ENCODE measurements at regions not wholly inside any gene's neighbourhood (a gene's known extent, or its start where the extent isn't known, plus 50 kb on each side); places are given as distances from the start of the nearest gene placed in this dataset.
"Not testable (repeated sequence)": the region's sequence is repeated elsewhere in the genome, so short reads cannot be mapped to it uniquely, and the experiment has no call there.

DNA sequence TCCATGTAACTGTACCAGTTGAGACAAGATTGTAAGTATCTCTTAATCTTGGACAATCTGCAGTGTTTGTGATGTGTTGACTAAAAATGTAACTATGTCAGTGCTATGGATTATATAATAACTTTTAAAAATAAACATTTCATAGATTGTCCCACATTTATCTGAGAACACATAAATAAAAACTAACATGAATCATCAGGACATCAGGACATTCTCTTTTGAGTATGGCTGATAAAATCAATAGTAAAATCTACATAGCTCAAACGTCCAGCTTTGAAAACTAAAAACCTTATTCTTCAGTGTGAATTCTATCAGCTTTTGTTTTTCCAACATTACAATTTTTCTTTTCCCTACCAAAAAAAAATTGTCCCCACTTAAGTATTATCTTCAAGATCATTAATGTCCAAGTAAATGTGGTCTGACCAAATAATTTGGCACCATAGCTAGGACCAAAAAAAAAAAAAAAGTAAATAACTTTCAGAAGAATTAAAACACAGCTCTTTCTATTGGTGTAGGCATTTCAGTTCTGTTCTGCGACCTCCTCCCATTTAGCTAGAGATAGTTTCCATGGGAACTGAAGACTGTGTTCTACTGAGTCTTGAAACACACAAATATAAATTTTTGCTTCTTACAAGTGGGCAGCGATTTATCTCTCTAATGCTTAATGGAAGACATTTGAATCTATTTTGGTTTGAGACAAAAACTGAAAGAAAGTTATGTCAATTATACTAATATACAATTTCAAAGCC lies 123.0 kb upstream of the SGCE start:
- DNase-seq: no peak
- no peak overlapping the region for H3K27ac Mint-ChIP-seq
- no peak for ATAC-seq (ENCODE audit: low read depth in 2 of 2)
- H3K36me3 Mint-ChIP-seq: no peaks in the 10 kb centered on the region
- H3K9me3 Mint-ChIP-seq: peaks cover 0 to 6% (median 4%) of the 10 kb centered on the region in 7 donors
- peaks cover 0 to 10% (median 0%) of the 10 kb centered on the region in 3 donors for H3K27me3 Mint-ChIP-seq
- H3K4me3 Mint-ChIP-seq: no peak overlapping the region
- H3K4me1 Mint-ChIP-seq: no peaks in the 10 kb centered on the region

DNA sequence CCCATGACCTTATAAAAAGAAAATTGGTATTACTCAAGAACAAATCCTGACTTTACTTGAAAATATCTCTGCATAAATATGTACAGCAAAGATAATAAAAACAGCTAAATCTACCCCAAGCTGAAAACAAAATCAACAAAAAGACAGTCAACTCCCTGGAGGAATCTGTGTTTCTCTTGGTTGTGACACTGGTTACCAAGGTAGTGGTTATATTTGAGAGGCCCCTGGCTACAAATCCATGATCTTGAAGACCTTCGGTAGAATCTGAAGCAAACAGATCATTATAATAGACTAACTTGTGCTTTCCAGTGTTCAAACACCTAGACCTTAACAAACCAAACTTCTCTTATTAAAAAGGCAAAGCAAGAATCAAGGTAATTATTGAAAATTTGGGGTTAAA lies 123.9 kb upstream of the SGCE start:
- Mint-ChIP-seq H3K27ac (no peak overlapping the region), H3K4me3 (no peak overlapping the region), H3K4me1 (no peaks in the 10 kb centered on the region), H3K9me3 (peaks cover 0 to 8% (median 4%) of the 10 kb centered on the region in 7 donors), H3K27me3 (peaks cover 0 to 5% (median 0%) of the 10 kb centered on the region in 3 donors), H3K36me3 (no peaks in the 10 kb centered on the region)
- DNase-seq (no peak), ATAC-seq (ENCODE audit: low read depth in 2 of 2) (no peak)

DNA sequence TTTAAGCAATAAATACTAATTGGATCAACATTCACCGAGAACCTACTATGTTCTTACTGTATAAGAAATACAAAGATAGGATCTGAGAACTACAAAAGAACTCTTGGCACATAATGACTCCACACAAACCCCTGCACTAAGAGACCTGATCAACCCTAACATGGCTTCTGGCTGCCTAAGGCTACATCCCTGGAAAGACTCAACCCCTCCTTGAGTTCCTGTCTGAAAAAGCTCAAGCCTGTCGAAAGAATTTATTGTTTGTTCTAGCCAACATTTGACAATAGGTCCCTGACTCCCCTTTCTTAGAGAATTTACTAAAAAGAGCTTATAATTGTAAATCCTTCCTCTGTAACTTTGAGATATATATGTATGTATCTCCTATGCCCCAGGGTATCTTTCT lies 125.3 kb upstream of the SGCE start:
- Mint-ChIP-seq H3K4me1 (no peaks in the 10 kb centered on the region), H3K9me3 (peaks cover 0 to 14% (median 11%) of the 10 kb centered on the region in 7 donors), H3K27ac (no peak overlapping the region), H3K27me3 (peaks cover 0 to 5% (median 0%) of the 10 kb centered on the region in 3 donors), H3K4me3 (no peak overlapping the region), H3K36me3 (no peaks in the 10 kb centered on the region)
- no peak for ATAC-seq (ENCODE audit: low read depth in 2 of 2)
- no peak for DNase-seq

DNA sequence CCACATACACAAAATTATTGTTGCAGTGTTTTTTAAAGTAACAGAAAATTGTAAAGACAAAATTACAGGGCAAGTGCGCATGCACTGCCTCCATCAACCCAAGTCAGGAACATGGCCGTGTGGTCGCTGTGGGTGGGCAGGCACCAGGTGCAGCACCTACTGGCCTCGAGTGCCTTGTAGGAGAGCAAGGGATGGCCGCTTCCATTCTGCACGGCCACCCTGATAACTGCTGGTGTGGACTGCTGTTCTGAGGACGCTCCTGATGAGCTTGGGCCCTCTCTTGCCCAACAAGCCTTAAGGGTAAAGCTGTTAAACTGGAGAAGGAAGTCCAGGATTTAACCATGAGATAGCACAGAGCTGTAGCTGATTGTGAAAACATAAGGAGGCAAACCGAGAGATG lies 124.6 kb upstream of the PPP1R9A start:
- Mint-ChIP-seq H3K27ac (no peak overlapping the region), H3K4me1 (no peaks in the 10 kb centered on the region), H3K9me3 (peaks cover 0 to 16% (median 8%) of the 10 kb centered on the region in 7 donors), H3K4me3 (no peak overlapping the region), H3K36me3 (no peaks in the 10 kb centered on the region), H3K27me3 (peaks cover 0 to 5% (median 0%) of the 10 kb centered on the region in 3 donors)
- DNase-seq (no peak), ATAC-seq (ENCODE audit: low read depth in 2 of 2) (no peak)

DNA sequence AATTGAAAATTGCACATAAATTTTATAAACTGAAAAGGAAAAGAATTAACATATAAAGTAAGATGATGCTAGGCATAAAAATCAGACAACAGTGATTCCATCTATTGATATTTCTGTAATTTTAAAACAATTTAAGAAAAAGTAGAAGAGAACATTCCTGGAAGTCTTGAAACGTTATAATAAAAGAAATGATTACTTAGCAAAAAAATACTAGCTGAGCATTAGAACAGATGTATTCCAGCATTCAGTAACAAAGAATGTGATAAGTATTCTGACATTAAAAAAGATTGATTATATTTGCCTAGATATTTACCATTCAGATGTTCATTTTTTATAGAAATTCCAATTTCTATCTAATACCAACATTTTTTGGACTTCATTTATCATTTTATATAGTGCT lies 120.1 kb upstream of the PPP1R9A start:
- Mint-ChIP-seq H3K36me3 (no peaks in the 10 kb centered on the region), H3K4me1 (no peaks in the 10 kb centered on the region), H3K27ac (no peak overlapping the region), H3K4me3 (no peak overlapping the region), H3K27me3 (peaks cover 6 to 16% (median 9%) of the 10 kb centered on the region in 3 donors), H3K9me3 (peaks cover 0 to 20% (median 9%) of the 10 kb centered on the region in 7 donors)
- DNase-seq: no peak
- no peak for ATAC-seq (ENCODE audit: low read depth in 2 of 2)

DNA sequence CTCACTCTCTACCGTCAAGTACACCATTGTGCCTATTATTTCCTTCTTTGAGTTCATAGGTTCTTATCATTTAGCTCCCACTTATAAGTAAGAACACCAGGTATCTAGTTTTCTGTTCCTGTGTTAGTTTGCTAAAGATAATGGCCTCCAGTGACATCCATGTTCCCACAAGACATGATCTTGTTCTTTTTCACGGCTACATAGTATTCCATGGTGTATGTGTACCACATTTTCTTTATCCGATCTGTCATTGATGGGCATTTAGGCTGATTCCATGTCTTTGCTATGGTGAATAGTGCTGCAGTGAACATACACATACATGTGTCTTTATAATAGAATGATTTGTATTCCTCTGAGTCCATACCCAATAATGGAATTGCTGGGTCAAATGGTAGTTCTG lies 119.0 kb upstream of the PPP1R9A start:
- H3K27me3 Mint-ChIP-seq: peaks cover 6 to 11% (median 9%) of the 10 kb centered on the region in 3 donors
- H3K4me3 Mint-ChIP-seq: not testable (repeated sequence)

DNA sequence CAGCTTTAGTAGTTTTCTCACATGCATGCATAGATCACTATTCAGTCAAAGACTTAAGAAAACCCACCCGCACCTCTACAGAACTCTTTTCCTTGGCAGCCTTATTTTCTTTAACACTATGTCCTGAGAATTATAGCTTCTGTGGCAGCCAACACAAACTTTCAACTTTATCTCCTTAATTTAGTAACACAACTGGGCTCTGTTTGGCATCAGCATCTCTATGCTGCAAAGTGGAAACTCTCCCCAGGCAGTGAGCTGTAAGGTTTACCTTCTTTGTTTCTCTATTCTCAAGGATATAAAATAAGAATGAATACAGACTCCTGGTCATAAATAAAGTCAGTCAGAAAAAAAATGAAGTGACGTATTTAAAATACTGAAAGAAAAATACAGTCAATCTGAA lies 115.2 kb upstream of the PPP1R9A start:
- no peak overlapping the region for H3K4me3 Mint-ChIP-seq
- H3K27ac Mint-ChIP-seq: no peak overlapping the region
- peaks cover 6 to 11% (median 9%) of the 10 kb centered on the region in 3 donors for H3K27me3 Mint-ChIP-seq
- DNase-seq (no peak), ATAC-seq (ENCODE audit: low read depth in 2 of 2) (no peak)
- no peaks in the 10 kb centered on the region for H3K4me1 Mint-ChIP-seq
- peaks cover 0 to 7% (median 0%) of the 10 kb centered on the region in 7 donors for H3K9me3 Mint-ChIP-seq
- no peaks in the 10 kb centered on the region for H3K36me3 Mint-ChIP-seq

More for the DNA sequence above, 119.0 kb upstream of the PPP1R9A start:
- not testable (repeated sequence) for H3K4me1 Mint-ChIP-seq; ATAC-seq (ENCODE audit: low read depth in 2 of 2); H3K36me3 Mint-ChIP-seq; H3K27ac Mint-ChIP-seq; DNase-seq
- peaks cover 0 to 20% (median 9%) of the 10 kb centered on the region in 7 donors for H3K9me3 Mint-ChIP-seq

DNA sequence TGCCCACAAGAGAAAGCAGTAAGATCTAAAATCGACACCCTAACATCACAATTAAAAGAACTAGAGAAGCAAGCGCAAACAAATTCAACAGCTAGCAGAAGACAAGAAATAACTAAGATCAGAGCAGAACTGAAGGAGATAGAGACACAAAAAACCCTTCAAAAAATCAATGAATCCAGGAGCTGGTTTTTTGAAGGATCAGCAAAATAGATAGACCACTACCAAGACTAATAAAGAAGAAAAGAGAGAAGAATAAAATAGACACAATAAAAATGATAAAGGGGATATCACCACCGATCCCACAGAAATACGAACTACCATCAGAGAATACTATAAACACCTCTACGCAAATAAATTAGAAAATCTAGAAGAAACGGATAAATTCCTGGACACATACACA lies 110.0 kb upstream of the PPP1R9A start:
- not testable (repeated sequence) for H3K9me3 Mint-ChIP-seq; ATAC-seq (ENCODE audit: low read depth in 2 of 2); H3K27me3 Mint-ChIP-seq; H3K4me1 Mint-ChIP-seq; H3K4me3 Mint-ChIP-seq; DNase-seq; H3K36me3 Mint-ChIP-seq
- H3K27ac Mint-ChIP-seq: peak overlapping the region in 1 of 6 donors; percentile 3

DNA sequence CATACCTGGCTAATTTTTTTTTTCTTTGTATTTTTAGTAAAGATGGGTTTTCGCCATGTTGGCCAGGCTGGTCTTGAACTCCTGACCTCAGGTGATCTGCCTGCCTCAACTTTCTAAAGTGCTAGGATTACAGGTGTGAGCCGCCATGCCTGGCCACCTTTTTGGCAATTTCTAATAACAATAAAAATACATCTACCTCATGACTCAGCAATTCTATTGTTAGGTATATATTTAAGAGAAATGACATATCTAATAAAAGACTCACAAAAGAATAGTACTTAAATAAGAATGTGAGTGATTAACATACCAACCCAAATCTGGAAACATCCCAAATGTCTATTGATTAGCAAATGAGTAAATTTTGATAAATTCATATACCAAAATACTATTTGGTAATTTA lies 103.6 kb upstream of the PPP1R9A start:
- no peak for DNase-seq
- Mint-ChIP-seq H3K27me3 (peaks cover 0 to 5% (median 0%) of the 10 kb centered on the region in 3 donors), H3K4me1 (no peaks in the 10 kb centered on the region), H3K9me3 (peaks cover 0 to 4% (median 0%) of the 10 kb centered on the region in 7 donors), H3K27ac (no peak overlapping the region), H3K36me3 (no peaks in the 10 kb centered on the region), H3K4me3 (no peak overlapping the region)
- ATAC-seq (ENCODE audit: low read depth in 2 of 2): no peak

DNA sequence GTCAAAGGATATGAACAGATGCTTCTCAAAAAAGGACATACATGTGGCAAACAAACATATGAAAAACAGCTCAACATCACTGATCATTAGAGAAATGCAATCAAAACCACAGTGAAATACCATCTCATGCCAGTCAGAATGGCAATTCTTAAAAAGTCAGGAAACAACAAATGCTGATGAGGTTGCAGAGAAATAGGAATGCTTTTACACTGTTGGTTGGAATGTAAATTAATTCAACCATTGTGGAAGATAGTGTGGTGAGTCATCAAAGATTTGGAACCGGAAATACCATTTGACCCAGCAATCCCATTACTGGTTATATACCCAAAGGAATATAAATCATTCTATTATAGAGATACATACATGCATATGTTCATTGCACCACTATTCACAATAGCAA lies 98.7 kb upstream of the PPP1R9A start:
- H3K36me3 Mint-ChIP-seq, H3K27ac Mint-ChIP-seq, H3K4me1 Mint-ChIP-seq: not testable (repeated sequence)

DNA sequence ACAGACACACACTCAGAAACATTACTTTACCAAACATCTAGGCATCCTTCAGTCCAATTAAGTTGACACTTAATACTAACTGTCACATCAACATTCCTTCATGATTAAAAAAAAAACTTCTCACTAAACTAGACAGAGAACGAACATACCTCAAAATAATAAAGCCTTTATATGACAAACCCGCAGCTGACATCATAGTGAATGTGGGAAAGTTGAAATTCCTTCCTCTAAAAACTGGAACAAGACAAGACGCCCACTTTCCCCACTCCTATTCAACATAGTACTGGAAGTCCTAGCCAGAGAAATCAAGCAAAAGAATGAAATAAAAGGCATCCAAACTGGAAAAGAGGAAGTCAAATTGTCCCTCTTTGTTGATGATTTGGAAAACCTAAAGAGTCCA lies 96.9 kb upstream of the PPP1R9A start:
- H3K4me3 Mint-ChIP-seq: no peak overlapping the region
- ATAC-seq (ENCODE audit: low read depth in 2 of 2) (no peak), DNase-seq (no peak)
- H3K27me3 Mint-ChIP-seq: peaks cover 0 to 5% (median 0%) of the 10 kb centered on the region in 3 donors
- H3K9me3 Mint-ChIP-seq: peaks cover 0 to 10% (median 3%) of the 10 kb centered on the region in 7 donors
- no peak overlapping the region for H3K27ac Mint-ChIP-seq
- no peaks in the 10 kb centered on the region for H3K36me3 Mint-ChIP-seq
- no peaks in the 10 kb centered on the region for H3K4me1 Mint-ChIP-seq

More for the DNA sequence above, 98.7 kb upstream of the PPP1R9A start:
- peaks cover 0 to 10% (median 3%) of the 10 kb centered on the region in 7 donors for H3K9me3 Mint-ChIP-seq
- ATAC-seq (ENCODE audit: low read depth in 2 of 2); DNase-seq; H3K27me3 Mint-ChIP-seq; H3K4me3 Mint-ChIP-seq: not testable (repeated sequence)

DNA sequence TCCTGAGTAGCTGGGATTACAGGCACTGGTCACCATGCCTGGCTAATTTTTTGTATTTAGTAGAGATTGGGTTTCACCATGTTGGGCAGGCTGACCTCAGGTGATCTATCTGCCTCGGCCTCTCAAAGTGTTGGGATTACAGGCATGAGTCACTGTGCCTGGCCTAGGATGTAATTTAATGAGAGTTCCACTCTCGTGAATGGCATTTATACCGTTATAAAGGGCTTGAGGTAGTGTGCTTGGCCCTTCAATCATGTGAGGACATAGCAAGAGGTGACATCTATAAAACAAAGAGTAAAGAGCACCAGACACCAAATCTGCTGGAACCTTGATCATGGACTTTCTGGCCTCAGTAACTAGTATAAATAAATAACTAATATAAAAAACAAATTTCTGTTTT lies 93.5 kb upstream of the PPP1R9A start:
- Mint-ChIP-seq H3K36me3 (peaks cover 0 to 4% of the 10 kb centered on the region in 2 donors), H3K4me3 (no peak overlapping the region), H3K9me3 (peaks cover 18 to 33% (median 27%) of the 10 kb centered on the region in 7 donors), H3K4me1 (no peaks in the 10 kb centered on the region), H3K27ac (no peak overlapping the region), H3K27me3 (no peaks in the 10 kb centered on the region)
- DNase-seq (no peak), ATAC-seq (ENCODE audit: low read depth in 2 of 2) (no peak)

DNA sequence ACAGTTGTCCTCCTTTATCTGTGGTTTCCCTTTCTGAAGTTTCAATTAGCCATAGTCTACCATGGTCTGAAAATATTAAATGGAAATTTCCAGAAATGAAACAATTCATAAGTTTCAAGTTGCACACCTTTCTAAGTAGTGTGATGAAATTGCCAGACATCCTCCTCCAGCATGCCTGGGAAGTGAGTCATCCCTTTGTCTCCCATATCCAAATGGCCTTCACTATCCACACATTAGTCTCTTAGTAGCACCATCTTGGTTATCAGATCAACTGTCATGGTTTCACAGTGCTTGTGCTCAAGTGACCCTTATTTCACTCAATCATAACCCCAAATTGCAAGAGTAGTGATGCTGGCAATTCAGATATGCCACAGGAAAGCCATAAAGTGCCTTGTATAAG lies 83.4 kb upstream of the PPP1R9A start:
- peaks cover 0 to 14% of the 10 kb centered on the region in 2 donors for H3K36me3 Mint-ChIP-seq
- H3K4me3 Mint-ChIP-seq: no peak overlapping the region
- ATAC-seq (ENCODE audit: low read depth in 2 of 2) (no peak), DNase-seq (no peak)
- H3K4me1 Mint-ChIP-seq: no peaks in the 10 kb centered on the region
- H3K9me3 Mint-ChIP-seq: peaks cover 7 to 25% (median 13%) of the 10 kb centered on the region in 7 donors
- no peak overlapping the region for H3K27ac Mint-ChIP-seq
- peaks cover 0 to 6% (median 0%) of the 10 kb centered on the region in 3 donors for H3K27me3 Mint-ChIP-seq

DNA sequence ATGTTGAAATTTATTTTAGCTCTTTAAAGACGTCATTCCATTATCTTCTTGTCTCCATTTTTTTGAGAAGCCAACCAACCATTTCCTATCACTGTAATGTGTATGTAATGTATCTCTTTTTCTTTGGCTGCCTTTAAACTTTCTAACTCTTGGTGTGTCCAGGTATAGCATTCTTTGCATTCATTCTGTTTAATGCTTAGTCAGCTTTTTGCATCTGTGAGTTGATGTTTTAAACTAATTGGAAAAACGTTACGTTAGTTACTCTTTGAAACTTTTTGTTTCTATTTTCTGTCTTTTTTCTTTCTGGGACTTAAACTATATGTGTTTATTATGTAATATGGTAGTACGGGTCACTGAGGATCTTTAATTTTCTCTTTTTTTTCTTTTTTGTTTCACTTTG lies 77.4 kb upstream of the PPP1R9A start:
- peaks cover 4 to 22% (median 7%) of the 10 kb centered on the region in 7 donors for H3K9me3 Mint-ChIP-seq
- no peaks in the 10 kb centered on the region for H3K4me1 Mint-ChIP-seq
- ATAC-seq (ENCODE audit: low read depth in 2 of 2): no peak
- H3K27ac Mint-ChIP-seq: peak overlapping the region in 1 of 6 donors; percentile 4
- peaks cover 0 to 4% (median 0%) of the 10 kb centered on the region in 3 donors for H3K27me3 Mint-ChIP-seq
- H3K4me3 Mint-ChIP-seq: no peak overlapping the region
- DNase-seq: no peak
- no peaks in the 10 kb centered on the region for H3K36me3 Mint-ChIP-seq

Measured in naive B cell (primary cell).